Hepatocyte (in vitro differentiated cells): ENCODE measurements at regions not wholly inside any gene's neighbourhood (a gene's known extent, or its start where the extent isn't known, plus 50 kb on each side); places are given as distances from the start of the nearest gene placed in this dataset.

Experiments used
- DNase-seq: peaks from one replicate; pipeline ENCODE4 v3.0.0-alpha.2; 2016; ENCODE audit warnings: low spot score
- H2AFZ ChIP-seq: fragments of 200-600 bp; sonication (generic); 2 replicates; pipeline ENCODE4 v1.6.0; 2016; ENCODE audit warnings: antibody characterized with exemption, mild to moderate bottlenecking
- H3K27ac ChIP-seq: fragments of 200-600 bp; sonication (generic); 2 replicates; pipeline ENCODE4 v1.5.1; 2016; ENCODE audit warnings: mild to moderate bottlenecking
- H3K27me3 ChIP-seq: fragments of 200-600 bp; sonication (generic); 2 replicates; pipeline ENCODE4 v1.6.1; 2016
- H3K36me3 ChIP-seq: fragments of 200-600 bp; sonication (generic); replicated peaks from 2 replicates; pipeline ENCODE4 v1.5.1; 2016; ENCODE audit warnings: low read depth; ENCODE audit not compliant: insufficient read depth
- H3K4me1 ChIP-seq: fragments of 200-600 bp; sonication (generic); 2 replicates; pipeline ENCODE4 v1.5.1; 2016; ENCODE audit warnings: mild to moderate bottlenecking, moderate library complexity; ENCODE audit not compliant: insufficient read depth
- H3K4me2 ChIP-seq: fragments of 200-600 bp; sonication (generic); 2 replicates; pipeline ENCODE4 v1.6.0; 2016
- H3K4me3 ChIP-seq: fragments of 200-600 bp; sonication (generic); 2 replicates; pipeline ENCODE4 v1.5.1; 2016; ENCODE audit warnings: mild to moderate bottlenecking
- H3K79me2 ChIP-seq: fragments of 200-600 bp; sonication (generic); 2 replicates; pipeline ENCODE4 v1.6.0; 2017; ENCODE audit warnings: mild to moderate bottlenecking
- H3K9me2 ChIP-seq: fragments of 200-600 bp; sonication (generic); replicated peaks from 2 replicates; pipeline ENCODE4 v1.6.0; 2017; ENCODE audit warnings: mild to moderate bottlenecking; ENCODE audit not compliant: insufficient read depth
- H3K9me3 ChIP-seq: fragments of 200-600 bp; sonication (generic); 2 replicates; pipeline ENCODE4 v1.5.1; 2016; ENCODE audit warnings: low read depth, mild to moderate bottlenecking
- H4K20me1 ChIP-seq: fragments of 200-600 bp; sonication (generic); 2 replicates; pipeline ENCODE4 v1.6.0; 2016; ENCODE audit warnings: mild to moderate bottlenecking; ENCODE audit not compliant: insufficient read depth, poor library complexity, severe bottlenecking
- EZH2 ChIP-seq: fragments of 200-600 bp; sonication (generic); IDR thresholded peaks from 2 replicates; pipeline ENCODE4 v1.6.1; 2016; ENCODE audit warnings: antibody characterized with exemption, mild to moderate bottlenecking, borderline replicate concordance
- EZH2phosphoT487 ChIP-seq: fragments of 200-600 bp; sonication (generic); IDR thresholded peaks from one replicate; pipeline ENCODE4 v1.6.1; 2018; ENCODE audit warnings: antibody characterized with exemption, mild to moderate bottlenecking, low read depth, moderate library complexity; ENCODE audit not compliant: unreplicated experiment, severe bottlenecking
- WGBS: methylation state at CpG from one replicate; pipeline ENCODE4 v1.1.6; 2016; ENCODE audit warnings: low lambda C conversion rate; ENCODE audit errors: missing lambda C conversion rate; 5-methylcytosine and 5-hydroxymethylcytosine counted together
- TF ChIP-seq, protein P1 (sequence below): fragments of 200-600 bp; sonication (generic); IDR thresholded peaks from 2 replicates; pipeline ENCODE4 v1.5.1; 2016; ENCODE audit warnings: antibody characterized with exemption, mild to moderate bottlenecking; ENCODE audit not compliant: poor library complexity

DNA sequence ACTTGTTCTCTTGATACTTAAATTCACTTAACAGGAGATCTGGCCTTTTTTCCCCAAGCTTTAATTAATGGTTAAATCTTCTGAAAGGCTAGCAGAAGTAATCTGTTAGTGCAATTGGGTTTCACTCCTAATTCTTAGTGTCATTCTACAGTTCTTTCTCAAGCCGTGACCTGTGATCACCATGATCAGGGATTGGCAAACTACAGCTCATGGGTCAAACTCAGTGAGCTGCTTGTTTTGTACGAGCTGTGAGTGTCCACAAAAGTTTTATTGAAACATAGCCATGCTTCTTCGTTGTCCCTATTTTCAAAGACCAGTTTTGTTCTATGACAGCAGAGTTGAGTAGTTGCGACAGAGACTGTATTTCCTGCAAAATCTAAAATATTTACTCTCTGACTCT, 109.4 kb upstream of the KCNJ15 start:
- Histone ChIP-seq H4K20me1 (no peaks in the 10 kb centered on the region), H3K79me2 (no peaks in the 10 kb centered on the region), H3K27me3 (peaks cover 10% of the 10 kb centered on the region), H3K4me2 (no peak overlapping the region), H2AFZ (no peak overlapping the region), H3K9me3 (no peaks in the 10 kb centered on the region), H3K4me3 (no peak overlapping the region), H3K4me1 (no peaks in the 10 kb centered on the region), H3K36me3 (no peaks in the 10 kb centered on the region), H3K27ac (no peak overlapping the region), H3K9me2 (no peaks in the 10 kb centered on the region)
- 59% methylated on average over 4 of the region's 4 CpGs for WGBS
- DNase-seq = no peak
- no peak for TF ChIP-seq EZH2phosphoT487
- no peak for TF ChIP-seq EZH2
- TF ChIP-seq, protein P1, sequence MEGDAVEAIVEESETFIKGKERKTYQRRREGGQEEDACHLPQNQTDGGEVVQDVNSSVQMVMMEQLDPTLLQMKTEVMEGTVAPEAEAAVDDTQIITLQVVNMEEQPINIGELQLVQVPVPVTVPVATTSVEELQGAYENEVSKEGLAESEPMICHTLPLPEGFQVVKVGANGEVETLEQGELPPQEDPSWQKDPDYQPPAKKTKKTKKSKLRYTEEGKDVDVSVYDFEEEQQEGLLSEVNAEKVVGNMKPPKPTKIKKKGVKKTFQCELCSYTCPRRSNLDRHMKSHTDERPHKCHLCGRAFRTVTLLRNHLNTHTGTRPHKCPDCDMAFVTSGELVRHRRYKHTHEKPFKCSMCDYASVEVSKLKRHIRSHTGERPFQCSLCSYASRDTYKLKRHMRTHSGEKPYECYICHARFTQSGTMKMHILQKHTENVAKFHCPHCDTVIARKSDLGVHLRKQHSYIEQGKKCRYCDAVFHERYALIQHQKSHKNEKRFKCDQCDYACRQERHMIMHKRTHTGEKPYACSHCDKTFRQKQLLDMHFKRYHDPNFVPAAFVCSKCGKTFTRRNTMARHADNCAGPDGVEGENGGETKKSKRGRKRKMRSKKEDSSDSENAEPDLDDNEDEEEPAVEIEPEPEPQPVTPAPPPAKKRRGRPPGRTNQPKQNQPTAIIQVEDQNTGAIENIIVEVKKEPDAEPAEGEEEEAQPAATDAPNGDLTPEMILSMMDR = no peak

- no peak overlapping the region for H2AFZ ChIP-seq
- no peak overlapping the region for H3K27ac ChIP-seq
- H3K9me2 ChIP-seq = no peaks in the 10 kb centered on the region
- no peak overlapping the region for H3K4me2 ChIP-seq
- no peaks in the 10 kb centered on the region for H3K36me3 ChIP-seq
- no peaks in the 10 kb centered on the region for H4K20me1 ChIP-seq
- DNase-seq = no peak
- H3K27me3 ChIP-seq = peaks cover 10% of the 10 kb centered on the region
- no peaks in the 10 kb centered on the region for H3K9me3 ChIP-seq
- no peak overlapping the region for H3K4me3 ChIP-seq
- WGBS = 24% methylated on average over 1 of the region's 1 CpG
- no peaks in the 10 kb centered on the region for H3K79me2 ChIP-seq
- H3K4me1 ChIP-seq = no peaks in the 10 kb centered on the region
- TF ChIP-seq, protein P1 = no peak
- TF ChIP-seq EZH2 (no peak), EZH2phosphoT487 (no peak)
Observed at GRCh38 chr21:38148046-38148445, 108.7 kb upstream of the KCNJ15 start.

DNA sequence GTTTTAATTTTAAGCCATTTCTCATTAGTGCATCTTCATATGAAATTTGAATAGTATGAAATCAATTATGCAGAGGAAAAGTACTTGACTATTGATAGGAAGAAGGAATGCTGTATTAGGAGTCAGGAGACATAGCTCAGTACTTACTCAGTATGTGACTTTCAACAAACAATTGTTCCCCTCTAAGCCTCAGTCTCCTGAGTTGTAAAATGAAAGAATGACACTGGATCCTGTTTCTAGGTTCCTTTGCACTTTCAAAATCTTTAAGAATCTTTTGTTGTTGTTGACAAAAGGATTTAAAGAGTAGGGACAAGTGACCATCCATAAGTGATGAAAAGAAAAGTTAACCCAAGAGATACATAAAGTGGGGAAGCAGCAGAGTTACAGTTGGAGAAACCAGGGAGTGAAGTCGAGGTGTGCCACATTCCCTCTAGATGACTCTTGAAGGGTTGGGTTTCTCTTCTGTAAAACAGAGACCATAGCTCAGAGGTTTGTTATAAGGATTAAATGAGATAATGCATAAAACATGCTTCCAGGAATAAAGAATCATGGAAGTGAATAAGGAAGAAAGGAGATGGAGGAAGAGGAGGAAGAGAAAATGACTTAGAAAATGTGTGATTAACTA, 105.7 kb upstream of the KCNJ15 start:
- no peak for TF ChIP-seq EZH2phosphoT487
- TF ChIP-seq, protein P1 = no peak
- TF ChIP-seq EZH2 = no peak
- no peak overlapping the region for H3K4me3 ChIP-seq
- WGBS = 77% methylated on average over 1 of the region's 1 CpG
- peaks cover 15% of the 10 kb centered on the region for H3K27me3 ChIP-seq
- H3K4me2 ChIP-seq = no peak overlapping the region
- no peak for DNase-seq
- no peak overlapping the region for H3K27ac ChIP-seq
- no peak overlapping the region for H2AFZ ChIP-seq
- H3K9me3 ChIP-seq = no peaks in the 10 kb centered on the region
- H3K36me3 ChIP-seq = no peaks in the 10 kb centered on the region
- no peaks in the 10 kb centered on the region for H4K20me1 ChIP-seq
- no peaks in the 10 kb centered on the region for H3K79me2 ChIP-seq
- H3K9me2 ChIP-seq = no peaks in the 10 kb centered on the region
- no peaks in the 10 kb centered on the region for H3K4me1 ChIP-seq
